HEK293T (cell line): ENCODE measurements at regions not wholly inside any gene's neighbourhood (a gene's known extent, or its start where the extent isn't known, plus 50 kb on each side); places are given as distances from the start of the nearest gene placed in this dataset.

Experiments used
- ARNT ChIP-seq: fragments of 450-650 bp; IDR thresholded peaks from 2 replicates; pipeline ENCODE4 v1.6.1; 2017; ENCODE audit warnings: mild to moderate bottlenecking
- BHLHE40 ChIP-seq: fragments of 450-650 bp; IDR thresholded peaks from 2 replicates; pipeline ENCODE4 v1.6.1; 2016; ENCODE audit warnings: mild to moderate bottlenecking, moderate library complexity, borderline replicate concordance
- ELF4 ChIP-seq: fragments of 450-650 bp; IDR thresholded peaks from 2 replicates; pipeline ENCODE4 v1.6.1; 2017; ENCODE audit warnings: antibody characterized with exemption
- FOXA1 ChIP-seq: fragments of 450-650 bp; IDR thresholded peaks from 2 replicates; pipeline ENCODE4 v1.6.1; 2016; ENCODE audit warnings: mild to moderate bottlenecking
- FOXM1 ChIP-seq: fragments of 450-650 bp; IDR thresholded peaks from 2 replicates; pipeline ENCODE4 v1.6.1; 2017; ENCODE audit warnings: mild to moderate bottlenecking, borderline replicate concordance
- SP1 ChIP-seq: fragments of 450-650 bp; IDR thresholded peaks from 2 replicates; pipeline ENCODE4 v1.6.1; 2017

- TF ChIP-seq SP1: no peak
- no peak for TF ChIP-seq ELF4
- no peak for TF ChIP-seq FOXM1
- no peak for TF ChIP-seq BHLHE40
- TF ChIP-seq FOXA1: no peak
- TF ChIP-seq ARNT: no peak
These were observed 228.9 kb upstream of the BOD1L1 start for GRCh38 chr4:13856387-13856786.
